Neural progenitor cell (in vitro differentiated cells): ENCODE measurements at regions not wholly inside any gene's neighbourhood (a gene's known extent, or its start where the extent isn't known, plus 50 kb on each side); places are given as distances from the start of the nearest gene placed in this dataset.

Source experiments
- EZH2 ChIP-seq: fragments of 200-600 bp; sonication (generic); IDR thresholded peaks from 2 replicates; pipeline ENCODE4 v1.6.1; 2017; ENCODE audit warnings: antibody characterized with exemption, mild to moderate bottlenecking, moderate library complexity
- TF ChIP-seq, protein P1 (sequence below): fragments of 200-600 bp; sonication (generic); IDR thresholded peaks from 2 replicates; pipeline ENCODE4 v1.5.1; 2017; ENCODE audit warnings: antibody characterized with exemption, mild to moderate bottlenecking

DNA sequence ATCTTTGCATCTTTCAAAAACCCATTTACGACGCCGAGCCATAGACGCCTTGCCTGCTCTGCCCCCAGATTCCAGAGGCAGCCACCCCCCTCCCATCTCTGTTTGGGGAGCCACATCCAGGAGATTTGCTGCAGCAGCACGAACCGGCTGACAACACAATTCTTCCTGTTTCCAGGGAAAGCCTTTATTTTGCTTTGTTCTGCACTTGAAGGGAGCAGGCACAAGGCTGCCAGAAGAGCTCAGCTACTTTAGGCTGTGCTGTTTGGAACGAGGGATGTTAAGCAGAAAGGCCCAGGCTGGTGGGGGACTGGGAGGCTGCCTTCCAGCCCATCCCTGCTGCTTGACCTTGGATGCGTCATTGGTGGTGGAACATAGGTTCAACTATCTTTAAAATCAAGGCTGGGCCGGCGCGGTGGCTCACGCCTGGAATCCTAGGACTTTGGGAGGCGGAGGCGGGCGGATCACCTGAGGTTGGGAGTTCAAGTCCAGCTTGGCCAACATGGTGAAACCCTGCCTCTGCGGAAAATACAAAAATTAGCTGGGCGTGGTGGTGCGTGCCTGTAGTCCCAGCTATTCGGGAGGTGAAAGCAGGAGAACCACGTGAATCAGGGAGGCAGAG lies 243.9 kb downstream of the MIAT start:
- TF ChIP-seq EZH2, result no peak
- TF ChIP-seq, protein P1, sequence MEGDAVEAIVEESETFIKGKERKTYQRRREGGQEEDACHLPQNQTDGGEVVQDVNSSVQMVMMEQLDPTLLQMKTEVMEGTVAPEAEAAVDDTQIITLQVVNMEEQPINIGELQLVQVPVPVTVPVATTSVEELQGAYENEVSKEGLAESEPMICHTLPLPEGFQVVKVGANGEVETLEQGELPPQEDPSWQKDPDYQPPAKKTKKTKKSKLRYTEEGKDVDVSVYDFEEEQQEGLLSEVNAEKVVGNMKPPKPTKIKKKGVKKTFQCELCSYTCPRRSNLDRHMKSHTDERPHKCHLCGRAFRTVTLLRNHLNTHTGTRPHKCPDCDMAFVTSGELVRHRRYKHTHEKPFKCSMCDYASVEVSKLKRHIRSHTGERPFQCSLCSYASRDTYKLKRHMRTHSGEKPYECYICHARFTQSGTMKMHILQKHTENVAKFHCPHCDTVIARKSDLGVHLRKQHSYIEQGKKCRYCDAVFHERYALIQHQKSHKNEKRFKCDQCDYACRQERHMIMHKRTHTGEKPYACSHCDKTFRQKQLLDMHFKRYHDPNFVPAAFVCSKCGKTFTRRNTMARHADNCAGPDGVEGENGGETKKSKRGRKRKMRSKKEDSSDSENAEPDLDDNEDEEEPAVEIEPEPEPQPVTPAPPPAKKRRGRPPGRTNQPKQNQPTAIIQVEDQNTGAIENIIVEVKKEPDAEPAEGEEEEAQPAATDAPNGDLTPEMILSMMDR, result no peak
